Smooth muscle cell (in vitro differentiated cells): ENCODE measurements at regions not wholly inside any gene's neighbourhood (a gene's known extent, or its start where the extent isn't known, plus 50 kb on each side); places are given as distances from the start of the nearest gene placed in this dataset.

Experiments used
- DNase-seq: peaks from one replicate; lab custom pipeline; 2025; ENCODE audit not compliant: unreplicated experiment; lab: John Stamatoyannopoulos, UW
- H2AFZ ChIP-seq: fragments of 200-600 bp; sonication (generic); 2 replicates; pipeline ENCODE4 v1.6.0; 2016; ENCODE audit warnings: antibody characterized with exemption, low read depth, mild to moderate bottlenecking
- H3F3A ChIP-seq: fragments of 200-600 bp; sonication (generic); 2 replicates; pipeline ENCODE4 v1.6.0; 2017; ENCODE audit warnings: antibody characterized with exemption, low read depth
- H3K27ac ChIP-seq: fragments of 200-600 bp; sonication (generic); 2 replicates; pipeline ENCODE4 v1.5.1; 2016; ENCODE audit warnings: low read depth, mild to moderate bottlenecking
- H3K27me3 ChIP-seq: fragments of 200-600 bp; sonication (generic); 2 replicates; pipeline ENCODE4 v1.6.1; 2016; ENCODE audit warnings: low read depth, mild to moderate bottlenecking
- H3K36me3 ChIP-seq: fragments of 200-600 bp; sonication (generic); 2 replicates; pipeline ENCODE4 v1.5.1; 2016; ENCODE audit warnings: low read depth
- H3K4me1 ChIP-seq: fragments of 200-600 bp; sonication (generic); 2 replicates; pipeline ENCODE4 v1.5.1; 2016; ENCODE audit warnings: low read depth
- H3K4me2 ChIP-seq: fragments of 200-600 bp; sonication (generic); 2 replicates; pipeline ENCODE4 v1.6.0; 2016; ENCODE audit warnings: mild to moderate bottlenecking
- H3K4me3 ChIP-seq: fragments of 200-600 bp; sonication (generic); 2 replicates; pipeline ENCODE4 v1.5.1; 2016; ENCODE audit warnings: mild to moderate bottlenecking
- H3K79me2 ChIP-seq: fragments of 200-600 bp; sonication (generic); 2 replicates; pipeline ENCODE4 v1.6.0; 2016; ENCODE audit warnings: low read depth, mild to moderate bottlenecking
- H3K9ac ChIP-seq: fragments of 200-600 bp; sonication (generic); 2 replicates; pipeline ENCODE4 v1.6.0; 2016; ENCODE audit warnings: low read depth
- H3K9me3 ChIP-seq: fragments of 200-600 bp; sonication (generic); replicated peaks from 2 replicates; pipeline ENCODE4 v1.5.1; 2016; ENCODE audit warnings: low read depth
- H4K20me1 ChIP-seq: fragments of 200-600 bp; sonication (generic); 2 replicates; pipeline ENCODE4 v1.6.0; 2016; ENCODE audit warnings: low read depth
- WGBS: methylation state at CpG from one replicate; pipeline ENCODE4 v1.1.7; 2016; ENCODE audit warnings: low lambda C conversion rate; 5-methylcytosine and 5-hydroxymethylcytosine counted together
- TF ChIP-seq, protein P1 (sequence below): fragments of 200-600 bp; sonication (generic); IDR thresholded peaks from 2 replicates; pipeline ENCODE4 v1.5.1; 2017; ENCODE audit warnings: borderline replicate concordance, mild to moderate bottlenecking, antibody characterized with exemption; ENCODE audit not compliant: insufficient read depth, poor library complexity, severe bottlenecking

DNA sequence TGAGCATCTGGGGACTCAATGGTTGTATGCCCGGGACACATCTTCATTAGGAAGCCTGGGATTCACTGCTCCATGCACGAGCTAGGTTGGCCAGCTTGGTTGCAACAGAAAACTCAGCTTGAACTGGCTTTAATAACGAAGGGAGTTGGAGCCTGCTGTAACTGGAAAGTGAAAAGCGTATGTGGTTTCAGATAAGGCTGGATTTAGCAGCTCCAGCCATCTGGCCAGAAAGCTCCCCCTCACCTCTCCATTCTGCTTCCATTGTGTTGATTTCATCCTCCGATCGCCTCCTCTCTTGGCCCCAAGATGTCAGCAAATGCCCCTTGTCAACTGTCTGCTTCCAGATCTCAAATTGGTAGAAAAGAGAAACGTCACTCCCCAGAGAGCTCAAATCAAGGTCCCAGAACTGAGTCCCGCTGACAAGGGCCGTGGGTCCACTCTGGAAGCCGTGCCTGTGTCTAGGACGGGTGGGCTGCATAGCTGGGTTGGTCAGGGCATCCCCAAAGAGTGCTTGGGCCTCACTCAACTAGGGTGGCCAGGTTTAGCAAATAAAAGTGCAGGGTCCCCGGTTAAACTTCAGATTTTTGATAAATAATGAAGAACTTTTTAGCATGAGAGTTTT, 117.0 kb upstream of the PMEPA1 start:
- Histone ChIP-seq H3K79me2 (no peaks in the 10 kb centered on the region), H3K9ac (no peak overlapping the region), H3K36me3 (no peaks in the 10 kb centered on the region), H3K4me1 (no peaks in the 10 kb centered on the region), H3K27ac (no peak overlapping the region), H3F3A (no peaks in the 10 kb centered on the region), H3K4me3 (no peak overlapping the region), H3K9me3 (no peaks in the 10 kb centered on the region), H3K27me3 (no peaks in the 10 kb centered on the region), H4K20me1 (no peaks in the 10 kb centered on the region), H2AFZ (no peak overlapping the region), H3K4me2 (no peak overlapping the region)
- 63% methylated on average over 12 of the region's 12 CpGs for whole genome bisulfite sequencing
- TF ChIP-seq, protein P1, sequence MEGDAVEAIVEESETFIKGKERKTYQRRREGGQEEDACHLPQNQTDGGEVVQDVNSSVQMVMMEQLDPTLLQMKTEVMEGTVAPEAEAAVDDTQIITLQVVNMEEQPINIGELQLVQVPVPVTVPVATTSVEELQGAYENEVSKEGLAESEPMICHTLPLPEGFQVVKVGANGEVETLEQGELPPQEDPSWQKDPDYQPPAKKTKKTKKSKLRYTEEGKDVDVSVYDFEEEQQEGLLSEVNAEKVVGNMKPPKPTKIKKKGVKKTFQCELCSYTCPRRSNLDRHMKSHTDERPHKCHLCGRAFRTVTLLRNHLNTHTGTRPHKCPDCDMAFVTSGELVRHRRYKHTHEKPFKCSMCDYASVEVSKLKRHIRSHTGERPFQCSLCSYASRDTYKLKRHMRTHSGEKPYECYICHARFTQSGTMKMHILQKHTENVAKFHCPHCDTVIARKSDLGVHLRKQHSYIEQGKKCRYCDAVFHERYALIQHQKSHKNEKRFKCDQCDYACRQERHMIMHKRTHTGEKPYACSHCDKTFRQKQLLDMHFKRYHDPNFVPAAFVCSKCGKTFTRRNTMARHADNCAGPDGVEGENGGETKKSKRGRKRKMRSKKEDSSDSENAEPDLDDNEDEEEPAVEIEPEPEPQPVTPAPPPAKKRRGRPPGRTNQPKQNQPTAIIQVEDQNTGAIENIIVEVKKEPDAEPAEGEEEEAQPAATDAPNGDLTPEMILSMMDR, result no peak
- DNase-seq, result no peak

DNA sequence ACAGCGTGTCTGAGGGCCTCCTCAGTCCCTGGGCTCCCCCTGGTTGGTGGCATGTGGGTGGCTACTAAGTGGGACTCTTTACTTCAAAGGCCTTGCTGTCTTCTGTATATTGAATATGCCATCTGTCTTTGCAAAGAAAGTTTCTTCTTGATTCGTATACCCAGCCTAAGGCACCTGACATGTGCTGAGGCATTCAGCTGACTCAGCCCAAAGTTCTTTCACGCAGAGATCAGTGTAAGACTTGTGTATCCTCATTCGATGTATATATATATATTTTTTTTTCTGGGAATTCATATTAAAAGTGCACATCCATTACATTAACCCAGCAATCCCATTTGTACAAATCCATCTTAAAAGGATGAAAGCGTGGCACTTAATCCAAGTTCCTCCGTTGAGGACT, 115.1 kb upstream of the PMEPA1 start:
- Histone ChIP-seq H2AFZ (no peak overlapping the region), H3K27me3 (no peaks in the 10 kb centered on the region), H3F3A (no peaks in the 10 kb centered on the region), H3K4me2 (no peak overlapping the region), H3K9me3 (no peaks in the 10 kb centered on the region), H3K79me2 (no peaks in the 10 kb centered on the region), H4K20me1 (no peaks in the 10 kb centered on the region), H3K36me3 (no peaks in the 10 kb centered on the region), H3K4me3 (no peak overlapping the region), H3K4me1 (no peaks in the 10 kb centered on the region), H3K27ac (no peak overlapping the region), H3K9ac (no peak overlapping the region)
- 89% methylated on average over 6 of the region's 6 CpGs for WGBS
- no peak for DNase-seq
- TF ChIP-seq, protein P1, result no peak

DNA sequence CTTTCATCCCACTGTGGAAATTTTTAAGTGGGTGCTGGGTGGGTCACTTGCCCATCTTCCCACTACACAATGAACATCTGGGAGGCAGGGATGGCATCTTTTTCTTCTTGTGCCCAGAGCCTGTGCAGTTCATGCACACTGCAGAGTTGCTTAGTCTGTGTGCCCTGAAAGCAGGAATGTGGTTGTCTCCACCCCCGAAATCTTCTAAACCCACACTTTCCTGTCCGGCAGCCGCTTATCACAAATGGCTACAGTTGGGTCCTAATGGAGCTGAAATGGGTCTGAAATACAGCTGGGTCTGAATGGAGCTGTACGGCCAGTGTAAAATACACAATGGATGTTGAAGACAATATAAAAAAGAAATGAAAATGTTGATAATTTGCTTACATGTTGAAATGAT, 112.1 kb upstream of the PMEPA1 start:
- Histone ChIP-seq H2AFZ (no peak overlapping the region), H3K4me2 (peak overlapping the region; percentile 56), H3K9me3 (no peaks in the 10 kb centered on the region), H3K27me3 (no peaks in the 10 kb centered on the region), H3K36me3 (no peaks in the 10 kb centered on the region), H3K9ac (no peak overlapping the region), H3K4me3 (no peak overlapping the region), H3K27ac (no peak overlapping the region), H4K20me1 (no peaks in the 10 kb centered on the region), H3K4me1 (no peaks in the 10 kb centered on the region), H3K79me2 (no peaks in the 10 kb centered on the region), H3F3A (peaks cover 6% of the 10 kb centered on the region)
- TF ChIP-seq, protein P1, result no peak
- no peak for DNase-seq
- WGBS, result 22% methylated on average over 4 of the region's 4 CpGs

DNA sequence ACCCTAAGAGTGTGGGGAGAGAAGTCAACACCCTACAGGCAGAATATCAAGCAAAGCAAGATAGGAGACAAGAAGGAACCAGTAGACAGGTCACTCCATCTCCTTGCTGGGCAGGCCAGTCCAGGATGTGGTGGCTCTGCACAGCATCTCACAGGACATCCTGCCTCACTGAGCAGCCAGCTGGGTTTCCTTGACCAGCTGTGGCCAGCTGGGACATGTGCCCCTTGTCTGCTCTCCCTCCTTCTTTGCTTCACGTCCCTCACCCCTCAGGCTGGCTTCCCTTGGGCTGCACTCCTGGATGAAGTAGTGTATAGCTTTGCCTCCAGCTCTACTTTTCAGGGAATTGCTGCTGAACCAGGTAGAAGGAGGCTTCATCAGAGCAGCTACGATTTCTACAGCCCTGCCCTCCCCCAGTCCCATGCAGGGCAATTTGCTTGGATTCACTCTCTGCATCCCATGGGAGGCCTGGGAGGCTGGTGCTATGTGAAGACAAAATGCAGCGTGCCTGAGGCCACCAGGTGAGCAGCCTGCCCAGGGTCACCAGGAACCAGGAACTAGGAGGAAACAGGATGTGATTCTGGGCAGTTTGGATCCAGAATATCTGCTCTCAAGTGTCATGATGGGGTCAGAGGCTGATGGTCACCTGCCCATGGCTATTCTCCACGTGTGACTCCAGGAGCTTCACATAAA, 110.0 kb upstream of the PMEPA1 start:
- no peak overlapping the region for H2AFZ ChIP-seq
- H3K36me3 ChIP-seq, result no peaks in the 10 kb centered on the region
- no peak overlapping the region for H3K4me2 ChIP-seq
- H4K20me1 ChIP-seq, result no peaks in the 10 kb centered on the region
- 87% methylated on average over 4 of the region's 4 CpGs for WGBS
- no peak overlapping the region for H3K9ac ChIP-seq
- no peaks in the 10 kb centered on the region for H3K79me2 ChIP-seq
- no peaks in the 10 kb centered on the region for H3K9me3 ChIP-seq
- no peaks in the 10 kb centered on the region for H3K4me1 ChIP-seq
- no peak for DNase-seq
- no peaks in the 10 kb centered on the region for H3K27me3 ChIP-seq
- H3F3A ChIP-seq, result peaks cover 6% of the 10 kb centered on the region
- no peak overlapping the region for H3K27ac ChIP-seq
- H3K4me3 ChIP-seq, result no peak overlapping the region
- TF ChIP-seq, protein P1, result no peak
